SK-N-SH treated with all-trans-retinoic acid at 6 μM for 48 hours (cell line): ENCODE measurements at regions not wholly inside any gene's neighbourhood (a gene's known extent, or its start where the extent isn't known, plus 50 kb on each side); places are given as distances from the start of the nearest gene placed in this dataset.
A peak's percentile ranks its signal among the peaks of the same experiment; 100 is the strongest.

Source experiments
- ATAC-seq: fragments of 200-7000 bp; cut with Tn5 transposase; 3 replicates; pipeline ENCODE4 v1.9.1; 2020; ENCODE audit warnings: mild to moderate bottlenecking, moderate library complexity
- ARNTL ChIP-seq: fragments of 450-650 bp; formaldehyde crosslinking; IDR thresholded peaks from 2 replicates; pipeline ENCODE4 v1.5.0; 2020; ENCODE audit warnings: low read depth, mild to moderate bottlenecking, moderate library complexity, borderline replicate concordance
- BACH2 ChIP-seq: fragments of 250-450 bp; sonication (Bioruptor Pico); IDR thresholded peaks from 2 replicates; pipeline ENCODE4 v1.9.0; 2021; ENCODE audit warnings: mild to moderate bottlenecking, borderline replicate concordance
- CREB5 ChIP-seq: fragments of 250-450 bp; sonication (Bioruptor Pico); IDR thresholded peaks from 2 replicates; pipeline ENCODE4 v1.5.1; 2020; ENCODE audit warnings: low read depth, mild to moderate bottlenecking, moderate library complexity
- CSDC2 ChIP-seq: fragments of 250-450 bp; sonication (Bioruptor Pico); IDR thresholded peaks from 2 replicates; pipeline ENCODE4 v1.5.0; 2020; ENCODE audit warnings: mild to moderate bottlenecking, moderate library complexity
- ESRRG ChIP-seq: fragments of 250-450 bp; sonication (Bioruptor Pico); IDR thresholded peaks from 2 replicates; pipeline ENCODE4 v1.6.1; 2021; ENCODE audit warnings: mild to moderate bottlenecking
- GLIS3 ChIP-seq: fragments of 250-450 bp; sonication (Bioruptor Pico); IDR thresholded peaks from 2 replicates; pipeline ENCODE4 v1.5.0; 2020; ENCODE audit warnings: mild to moderate bottlenecking, moderate library complexity
- ISL1 ChIP-seq: fragments of 250-450 bp; sonication (Bioruptor Pico); IDR thresholded peaks from 2 replicates; pipeline ENCODE4 v2.1.2; 2022; ENCODE audit warnings: mild to moderate bottlenecking, moderate library complexity
- PPARA ChIP-seq: fragments of 250-450 bp; sonication (Bioruptor Pico); IDR thresholded peaks from 2 replicates; pipeline ENCODE4 v1.5.0; 2020; ENCODE audit warnings: mild to moderate bottlenecking, borderline replicate concordance
- RARB ChIP-seq: fragments of 250-450 bp; sonication (Bioruptor Pico); IDR thresholded peaks from 2 replicates; pipeline ENCODE4 v1.8.0; 2021; ENCODE audit warnings: mild to moderate bottlenecking, moderate library complexity
- SNAI2 ChIP-seq: fragments of 250-450 bp; sonication (Bioruptor Pico); IDR thresholded peaks from 2 replicates; pipeline ENCODE4 v1.5.0; 2020; ENCODE audit warnings: mild to moderate bottlenecking, moderate library complexity
- TCF4 ChIP-seq: fragments of 250-450 bp; sonication (Bioruptor Pico); IDR thresholded peaks from 2 replicates; pipeline ENCODE4 v1.8.0; 2021; ENCODE audit warnings: mild to moderate bottlenecking, moderate library complexity, borderline replicate concordance
- TOX ChIP-seq: fragments of 250-450 bp; sonication (Bioruptor Pico); IDR thresholded peaks from 2 replicates; pipeline ENCODE4 v1.8.0; 2021; ENCODE audit warnings: mild to moderate bottlenecking, moderate library complexity, borderline replicate concordance
- ZC3H10 ChIP-seq: fragments of 250-450 bp; sonication (Bioruptor Pico); IDR thresholded peaks from 2 replicates; pipeline ENCODE4 v1.5.1; 2021; ENCODE audit warnings: mild to moderate bottlenecking, moderate library complexity
- ZFP3 ChIP-seq: fragments of 250-450 bp; sonication (Bioruptor Pico); IDR thresholded peaks from 2 replicates; pipeline ENCODE4 v1.5.0; 2020; ENCODE audit warnings: mild to moderate bottlenecking, moderate library complexity
- ZFP30 ChIP-seq: fragments of 450-650 bp; formaldehyde crosslinking; IDR thresholded peaks from 2 replicates; pipeline ENCODE4 v1.5.0; 2022; ENCODE audit warnings: mild to moderate bottlenecking, moderate library complexity
- ZNF70 ChIP-seq: fragments of 450-650 bp; formaldehyde crosslinking; IDR thresholded peaks from 2 replicates; pipeline ENCODE4 v1.5.0; 2020; ENCODE audit warnings: mild to moderate bottlenecking, moderate library complexity
- ZNF8 ChIP-seq: fragments of 450-650 bp; formaldehyde crosslinking; IDR thresholded peaks from 2 replicates; pipeline ENCODE4 v1.5.0; 2020; ENCODE audit warnings: mild to moderate bottlenecking, moderate library complexity
- TF ChIP-seq, protein P1 (sequence below): fragments of 250-450 bp; sonication (Bioruptor Pico); IDR thresholded peaks from 2 replicates; pipeline ENCODE4 v1.8.0; 2021; ENCODE audit warnings: low read depth, mild to moderate bottlenecking, moderate library complexity, borderline replicate concordance
- TF ChIP-seq, protein P2 (sequence below): fragments of 250-450 bp; sonication (Bioruptor Pico); IDR thresholded peaks from 2 replicates; pipeline ENCODE4 v1.5.1; 2021; ENCODE audit warnings: mild to moderate bottlenecking, moderate library complexity
- TF ChIP-seq, protein P3 (sequence below): fragments of 250-450 bp; sonication (Bioruptor Pico); IDR thresholded peaks from 2 replicates; pipeline ENCODE4 v1.8.0; 2020; ENCODE audit warnings: mild to moderate bottlenecking, moderate library complexity, borderline replicate concordance

DNA sequence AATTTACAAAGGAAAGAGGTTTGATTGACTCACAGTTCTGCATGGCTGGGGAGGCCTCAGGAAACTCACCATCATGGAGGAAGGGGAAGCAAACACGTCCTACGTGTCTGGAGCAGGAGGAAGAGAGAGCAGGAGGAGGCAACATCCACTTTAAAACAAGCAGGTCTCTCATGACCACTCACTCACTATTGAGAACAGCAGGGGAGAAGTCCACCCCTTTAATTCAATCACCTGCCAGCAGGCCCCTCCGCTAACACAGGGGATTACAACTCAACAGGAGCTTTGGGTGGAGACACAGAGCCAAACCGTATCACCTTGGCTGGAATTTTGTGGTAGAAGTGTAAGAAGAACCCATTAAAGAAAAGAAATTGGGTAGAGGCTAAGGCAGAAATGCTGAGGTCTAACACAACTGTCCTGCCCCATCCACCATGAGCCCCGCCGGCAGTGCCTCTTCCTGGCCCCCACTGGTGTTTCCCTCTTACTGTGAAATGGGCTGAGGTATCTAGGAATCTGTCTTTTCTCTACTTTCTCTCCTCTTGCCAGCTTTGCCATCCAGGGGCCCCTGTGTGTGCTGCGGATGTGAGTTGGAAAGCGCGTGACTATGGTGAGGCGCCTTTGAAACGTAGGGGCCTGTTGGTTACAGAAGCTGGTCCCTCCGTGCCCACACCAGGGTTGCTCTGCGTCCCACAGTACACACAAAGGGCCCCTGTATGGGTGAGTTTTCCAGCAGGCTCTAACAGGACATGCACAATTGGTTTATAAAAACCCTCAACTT, 108.0 kb upstream of the TMEM132D start:
- no peak for ATAC-seq
- TF ChIP-seq ZNF70 (CRISPR knock-in tag), result no peak
- TF ChIP-seq ZNF8 (CRISPR knock-in tag), result no peak
- TF ChIP-seq CSDC2 (CRISPR knock-in tag), result no peak
- no peak for TF ChIP-seq GLIS3 (CRISPR knock-in tag)
- no peak for TF ChIP-seq ZFP30 (CRISPR knock-in tag)
- TF ChIP-seq PPARA, result no peak
- no peak for TF ChIP-seq TOX (CRISPR knock-in tag)

DNA sequence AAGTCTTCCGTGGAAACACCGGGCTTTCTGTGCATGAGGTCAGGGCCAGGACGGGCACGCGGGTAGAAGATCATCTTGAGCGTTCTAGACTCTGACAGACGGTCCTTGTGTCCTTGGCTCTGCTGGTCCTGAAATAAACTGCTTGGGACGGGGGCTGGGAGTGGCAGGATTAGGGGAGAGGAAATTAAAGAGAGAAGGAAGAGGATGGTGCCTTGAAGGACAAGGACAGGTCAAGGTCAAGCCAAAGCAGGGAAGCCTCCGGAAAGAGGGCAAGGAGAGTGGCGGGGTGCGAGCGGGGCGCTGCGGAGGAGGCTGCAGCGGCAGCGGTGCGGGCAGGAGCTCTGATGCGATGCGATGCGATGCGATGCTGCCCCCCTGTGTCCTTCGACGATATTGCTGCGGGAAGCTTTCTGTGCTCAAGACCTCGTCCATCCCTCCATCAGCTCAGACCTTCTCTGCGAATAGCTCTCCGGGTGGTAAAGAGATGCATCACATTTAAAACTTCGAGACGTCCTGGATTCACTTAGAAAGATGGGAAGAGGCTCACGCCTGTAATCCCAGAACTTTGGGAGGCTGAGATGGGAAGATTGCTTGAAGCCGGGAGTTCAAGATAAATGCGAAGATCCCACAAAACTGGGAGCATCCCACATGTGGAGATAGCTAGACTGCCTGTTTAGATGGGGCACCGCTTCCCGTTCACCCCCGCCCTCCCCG, 110.1 kb upstream of the TMEM132D start:
- peak; percentile 40; the same call in 1 of the 3 replicates for ATAC-seq
- TF ChIP-seq ESRRG (CRISPR knock-in tag) (no peak), BACH2 (CRISPR knock-in tag) (no peak), ZFP3 (no peak), ZNF8 (CRISPR knock-in tag) (no peak), TOX (CRISPR knock-in tag) (no peak), CREB5 (CRISPR knock-in tag) (no peak), ZFP30 (CRISPR knock-in tag) (no peak), CSDC2 (CRISPR knock-in tag) (no peak)
- TF ChIP-seq, protein P1, sequence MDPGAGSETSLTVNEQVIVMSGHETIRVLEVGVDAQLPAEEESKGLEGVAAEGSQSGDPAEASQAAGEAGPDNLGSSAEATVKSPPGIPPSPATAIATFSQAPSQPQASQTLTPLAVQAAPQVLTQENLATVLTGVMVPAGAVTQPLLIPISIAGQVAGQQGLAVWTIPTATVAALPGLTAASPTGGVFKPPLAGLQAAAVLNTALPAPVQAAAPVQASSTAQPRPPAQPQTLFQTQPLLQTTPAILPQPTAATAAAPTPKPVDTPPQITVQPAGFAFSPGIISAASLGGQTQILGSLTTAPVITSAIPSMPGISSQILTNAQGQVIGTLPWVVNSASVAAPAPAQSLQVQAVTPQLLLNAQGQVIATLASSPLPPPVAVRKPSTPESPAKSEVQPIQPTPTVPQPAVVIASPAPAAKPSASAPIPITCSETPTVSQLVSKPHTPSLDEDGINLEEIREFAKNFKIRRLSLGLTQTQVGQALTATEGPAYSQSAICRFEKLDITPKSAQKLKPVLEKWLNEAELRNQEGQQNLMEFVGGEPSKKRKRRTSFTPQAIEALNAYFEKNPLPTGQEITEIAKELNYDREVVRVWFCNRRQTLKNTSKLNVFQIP (CRISPR knock-in tag), result no peak
- TF ChIP-seq, protein P2, sequence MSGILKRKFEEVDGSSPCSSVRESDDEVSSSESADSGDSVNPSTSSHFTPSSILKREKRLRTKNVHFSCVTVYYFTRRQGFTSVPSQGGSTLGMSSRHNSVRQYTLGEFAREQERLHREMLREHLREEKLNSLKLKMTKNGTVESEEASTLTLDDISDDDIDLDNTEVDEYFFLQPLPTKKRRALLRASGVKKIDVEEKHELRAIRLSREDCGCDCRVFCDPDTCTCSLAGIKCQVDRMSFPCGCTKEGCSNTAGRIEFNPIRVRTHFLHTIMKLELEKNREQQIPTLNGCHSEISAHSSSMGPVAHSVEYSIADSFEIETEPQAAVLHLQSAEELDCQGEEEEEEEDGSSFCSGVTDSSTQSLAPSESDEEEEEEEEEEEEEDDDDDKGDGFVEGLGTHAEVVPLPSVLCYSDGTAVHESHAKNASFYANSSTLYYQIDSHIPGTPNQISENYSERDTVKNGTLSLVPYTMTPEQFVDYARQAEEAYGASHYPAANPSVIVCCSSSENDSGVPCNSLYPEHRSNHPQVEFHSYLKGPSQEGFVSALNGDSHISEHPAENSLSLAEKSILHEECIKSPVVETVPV (CRISPR knock-in tag), result no peak

DNA sequence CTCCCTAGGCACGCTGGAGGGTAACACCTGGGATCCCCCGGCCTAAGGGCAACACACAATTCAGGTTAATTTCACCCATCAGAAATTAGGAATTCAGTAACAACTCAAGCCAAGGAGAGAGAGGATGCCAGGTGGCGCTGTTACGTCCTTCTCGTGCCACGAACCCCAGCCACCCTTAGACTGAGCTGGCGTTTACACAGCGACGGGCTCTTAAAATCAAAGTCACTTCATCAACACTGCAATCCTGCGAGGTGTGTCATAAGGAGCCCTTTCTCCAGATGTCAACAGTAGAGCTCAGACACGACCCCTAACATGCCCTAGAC, 110.6 kb upstream of the TMEM132D start:
- no peak for ATAC-seq
- TF ChIP-seq CREB5 (CRISPR knock-in tag), result no peak
- TF ChIP-seq ZC3H10 (CRISPR knock-in tag), result no peak
- no peak for TF ChIP-seq ZFP3

GRCh38 chr12:130016194-130016593, 112.4 kb upstream of the TMEM132D start:
- ATAC-seq, result no peak
- TF ChIP-seq SNAI2 (no peak), BACH2 (CRISPR knock-in tag) (no peak), TCF4 (CRISPR knock-in tag) (no peak), RARB (no peak), CSDC2 (CRISPR knock-in tag) (no peak), ISL1 (CRISPR knock-in tag) (no peak), ESRRG (CRISPR knock-in tag) (no peak), PPARA (no peak), ARNTL (CRISPR knock-in tag) (no peak), ZC3H10 (CRISPR knock-in tag) (no peak), ZFP3 (no peak), ZNF8 (CRISPR knock-in tag) (no peak)
- TF ChIP-seq, protein P3, sequence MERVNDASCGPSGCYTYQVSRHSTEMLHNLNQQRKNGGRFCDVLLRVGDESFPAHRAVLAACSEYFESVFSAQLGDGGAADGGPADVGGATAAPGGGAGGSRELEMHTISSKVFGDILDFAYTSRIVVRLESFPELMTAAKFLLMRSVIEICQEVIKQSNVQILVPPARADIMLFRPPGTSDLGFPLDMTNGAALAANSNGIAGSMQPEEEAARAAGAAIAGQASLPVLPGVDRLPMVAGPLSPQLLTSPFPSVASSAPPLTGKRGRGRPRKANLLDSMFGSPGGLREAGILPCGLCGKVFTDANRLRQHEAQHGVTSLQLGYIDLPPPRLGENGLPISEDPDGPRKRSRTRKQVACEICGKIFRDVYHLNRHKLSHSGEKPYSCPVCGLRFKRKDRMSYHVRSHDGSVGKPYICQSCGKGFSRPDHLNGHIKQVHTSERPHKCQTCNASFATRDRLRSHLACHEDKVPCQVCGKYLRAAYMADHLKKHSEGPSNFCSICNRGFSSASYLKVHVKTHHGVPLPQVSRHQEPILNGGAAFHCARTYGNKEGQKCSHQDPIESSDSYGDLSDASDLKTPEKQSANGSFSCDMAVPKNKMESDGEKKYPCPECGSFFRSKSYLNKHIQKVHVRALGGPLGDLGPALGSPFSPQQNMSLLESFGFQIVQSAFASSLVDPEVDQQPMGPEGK (CRISPR knock-in tag), result no peak
- TF ChIP-seq, protein P2 (CRISPR knock-in tag), result no peak
